HL-60 (cell line): ENCODE measurements at regions not wholly inside any gene's neighbourhood (a gene's known extent, or its start where the extent isn't known, plus 50 kb on each side); places are given as distances from the start of the nearest gene placed in this dataset.

Source experiments
- CTCF ChIP-seq: IDR thresholded peaks from one replicate; pipeline ENCODE4 v1.5.1; 2011; ENCODE audit warnings: low read length, control low read depth, inconsistent platforms; ENCODE audit not compliant: insufficient read depth
- POLR2AphosphoS5 ChIP-seq: IDR thresholded peaks from 2 replicates; pipeline ENCODE4 v1.6.1; 2012; ENCODE audit warnings: low read depth
- REST ChIP-seq: IDR thresholded peaks from 2 replicates; pipeline ENCODE4 v1.6.1; 2012; ENCODE audit warnings: low read depth; ENCODE audit not compliant: insufficient replicate concordance

- no peak for TF ChIP-seq CTCF
- no peak for TF ChIP-seq REST
- no peak for TF ChIP-seq POLR2AphosphoS5
Measured at GRCh38 chr7:51929818-51930217, 613.2 kb upstream of the COBL start.
